ENCODE measurements at regions not wholly inside any gene's neighbourhood (a gene's known extent, or its start where the extent isn't known, plus 50 kb on each side); places are given as distances from the start of the nearest gene placed in this dataset.

DNA sequence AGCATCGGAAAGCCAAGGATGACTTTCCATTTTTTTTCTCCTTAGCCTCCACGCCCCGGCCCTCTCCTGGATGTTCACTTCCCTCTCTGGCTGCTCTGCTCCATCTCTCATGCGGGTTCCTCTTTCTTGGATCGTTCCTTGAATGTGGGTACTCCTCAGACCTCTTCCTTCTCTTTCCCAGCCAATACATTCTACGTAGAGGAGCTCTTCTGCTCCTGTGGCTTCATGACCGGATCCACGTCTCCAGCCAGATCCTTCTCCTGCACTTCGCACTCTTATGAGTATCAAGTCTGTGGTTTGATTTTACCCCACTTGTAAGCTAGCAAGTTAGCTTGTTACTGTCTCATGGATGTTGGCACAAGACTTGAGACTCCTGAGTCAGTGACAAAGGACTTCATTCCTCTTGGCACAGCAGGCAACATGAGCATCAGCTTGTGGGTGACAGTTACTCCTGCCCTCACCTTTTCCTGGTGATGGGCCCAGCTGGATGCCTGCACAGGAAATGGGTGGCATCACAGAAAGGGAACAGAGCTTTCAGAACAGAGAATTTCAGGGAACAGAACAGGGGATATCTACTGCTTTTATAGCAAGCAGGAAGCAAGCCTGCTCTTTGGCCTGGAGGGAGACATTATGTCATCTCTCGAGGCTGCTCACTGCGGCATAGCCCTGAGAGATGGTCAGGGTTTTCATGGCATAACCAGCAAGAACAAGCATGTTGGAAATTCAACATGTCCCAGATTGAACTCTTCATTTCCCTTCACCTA is 100.1 kb upstream of the KIF26B start:
- H3K4me1 Mint-ChIP-seq = peaks cover 11% of the 10 kb centered on the region
- no peak overlapping the region for H3K4me3 Mint-ChIP-seq
- H3K27ac Mint-ChIP-seq = no peak overlapping the region
- H3K27me3 Mint-ChIP-seq = peaks cover 13% of the 10 kb centered on the region
- H3K36me3 Mint-ChIP-seq = no peaks in the 10 kb centered on the region
- H3K9me3 Mint-ChIP-seq = no peaks in the 10 kb centered on the region
- no peak for DNase-seq

GRCh38 chr1:245054105-245054504 is 100.7 kb upstream of the KIF26B start:
- Mint-ChIP-seq H3K4me3 (no peak overlapping the region), H3K27me3 (peaks cover 13% of the 10 kb centered on the region), H3K36me3 (no peaks in the 10 kb centered on the region), H3K9me3 (no peaks in the 10 kb centered on the region), H3K27ac (no peak overlapping the region), H3K4me1 (peaks cover 11% of the 10 kb centered on the region)
- DNase-seq = no peak

DNA sequence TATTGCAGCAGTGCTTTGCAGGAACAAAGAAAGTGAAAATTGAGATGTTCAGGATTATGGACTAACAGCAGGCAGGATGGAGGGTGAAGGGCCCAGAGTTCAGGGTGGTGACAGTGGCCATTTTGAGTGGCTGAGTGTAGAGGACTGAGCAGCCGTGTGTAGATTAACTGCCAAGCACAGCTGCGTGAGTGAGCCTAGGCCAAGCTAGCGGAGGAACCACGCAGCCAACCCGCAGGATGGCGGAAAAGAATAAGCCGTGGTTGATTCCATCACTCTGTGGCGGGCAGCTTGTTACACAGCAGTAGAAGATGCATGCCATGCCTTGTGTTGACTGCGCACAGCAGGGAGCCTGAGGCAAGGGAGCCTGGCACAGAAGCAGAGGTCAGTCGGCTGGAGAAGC is 102.5 kb upstream of the KIF26B start:
- DNase-seq = no peak
- Mint-ChIP-seq H3K27ac (no peak overlapping the region), H3K4me1 (peaks cover 11% of the 10 kb centered on the region), H3K4me3 (peak overlapping the region; percentile 4), H3K27me3 (peaks cover 13% of the 10 kb centered on the region), H3K9me3 (no peaks in the 10 kb centered on the region), H3K36me3 (no peaks in the 10 kb centered on the region)

GRCh38 chr1:245051349-245052221 is 103.2 kb upstream of the KIF26B start:
- peaks cover 13% of the 10 kb centered on the region for H3K27me3 Mint-ChIP-seq
- H3K4me1 Mint-ChIP-seq = peaks cover 11% of the 10 kb centered on the region
- peak overlapping the region; percentile 57 for H3K4me3 Mint-ChIP-seq
- H3K27ac Mint-ChIP-seq = no peak overlapping the region
- no peak for DNase-seq
- no peaks in the 10 kb centered on the region for H3K36me3 Mint-ChIP-seq
- H3K9me3 Mint-ChIP-seq = no peaks in the 10 kb centered on the region

DNA sequence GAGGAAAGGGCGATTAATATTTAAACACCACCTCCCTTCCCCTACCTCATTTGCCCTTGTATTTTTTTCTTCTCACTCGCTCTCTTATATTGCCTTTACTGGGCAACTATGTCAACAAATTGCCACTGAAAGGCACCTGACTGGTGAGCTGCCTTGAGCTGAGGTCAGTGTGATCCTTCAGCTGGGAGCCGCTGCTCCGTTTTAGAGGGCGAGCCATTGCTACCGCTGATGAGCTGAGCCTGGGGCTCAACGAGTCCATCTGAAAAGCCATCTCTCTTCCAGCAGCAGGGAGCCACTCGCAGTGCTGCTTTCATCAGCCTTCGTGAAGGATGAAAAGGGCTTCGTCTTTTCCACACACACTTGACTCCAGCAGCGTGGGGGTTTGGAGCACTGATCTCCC is 108.0 kb upstream of the KIF26B start:
- Mint-ChIP-seq H3K4me3 (no peak overlapping the region), H3K36me3 (no peaks in the 10 kb centered on the region), H3K9me3 (no peaks in the 10 kb centered on the region), H3K4me1 (peaks cover 6% of the 10 kb centered on the region), H3K27ac (no peak overlapping the region), H3K27me3 (peaks cover under 1% of the 10 kb centered on the region)
- DNase-seq = no peak

GRCh38 chr1:245046315-245046714 is 108.5 kb upstream of the KIF26B start:
- Mint-ChIP-seq H3K4me3 (no peak overlapping the region), H3K36me3 (no peaks in the 10 kb centered on the region), H3K9me3 (no peaks in the 10 kb centered on the region), H3K27me3 (no peaks in the 10 kb centered on the region), H3K4me1 (peaks cover 2% of the 10 kb centered on the region), H3K27ac (no peak overlapping the region)
- no peak for DNase-seq

- Mint-ChIP-seq H3K9me3 (no peaks in the 10 kb centered on the region), H3K4me1 (no peaks in the 10 kb centered on the region), H3K27me3 (no peaks in the 10 kb centered on the region), H3K27ac (no peak overlapping the region), H3K4me3 (no peak overlapping the region), H3K36me3 (no peaks in the 10 kb centered on the region)
- no peak for DNase-seq
Observed at GRCh38 chr1:245045087-245045881, 109.5 kb upstream of the KIF26B start.

DNA sequence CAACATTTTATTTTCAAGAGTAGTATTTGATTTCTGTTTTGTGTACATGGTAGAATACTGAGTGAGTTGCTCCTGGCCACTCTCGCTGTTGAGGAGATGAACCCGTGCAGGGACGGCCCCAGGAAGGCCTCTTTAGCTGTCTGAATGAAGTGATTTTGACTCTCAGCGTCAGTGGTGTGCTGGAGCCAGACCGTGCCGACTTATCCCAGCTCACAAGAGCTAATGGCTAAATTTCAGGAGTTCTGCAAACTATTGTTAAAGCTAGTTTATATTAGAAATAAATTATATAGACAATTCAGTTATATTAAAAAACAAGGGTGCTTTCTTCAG is 111.2 kb upstream of the KIF26B start:
- Mint-ChIP-seq H3K27me3 (no peaks in the 10 kb centered on the region), H3K4me3 (no peak overlapping the region), H3K27ac (no peak overlapping the region), H3K9me3 (no peaks in the 10 kb centered on the region), H3K36me3 (no peaks in the 10 kb centered on the region), H3K4me1 (no peaks in the 10 kb centered on the region)
- no peak for DNase-seq

DNA sequence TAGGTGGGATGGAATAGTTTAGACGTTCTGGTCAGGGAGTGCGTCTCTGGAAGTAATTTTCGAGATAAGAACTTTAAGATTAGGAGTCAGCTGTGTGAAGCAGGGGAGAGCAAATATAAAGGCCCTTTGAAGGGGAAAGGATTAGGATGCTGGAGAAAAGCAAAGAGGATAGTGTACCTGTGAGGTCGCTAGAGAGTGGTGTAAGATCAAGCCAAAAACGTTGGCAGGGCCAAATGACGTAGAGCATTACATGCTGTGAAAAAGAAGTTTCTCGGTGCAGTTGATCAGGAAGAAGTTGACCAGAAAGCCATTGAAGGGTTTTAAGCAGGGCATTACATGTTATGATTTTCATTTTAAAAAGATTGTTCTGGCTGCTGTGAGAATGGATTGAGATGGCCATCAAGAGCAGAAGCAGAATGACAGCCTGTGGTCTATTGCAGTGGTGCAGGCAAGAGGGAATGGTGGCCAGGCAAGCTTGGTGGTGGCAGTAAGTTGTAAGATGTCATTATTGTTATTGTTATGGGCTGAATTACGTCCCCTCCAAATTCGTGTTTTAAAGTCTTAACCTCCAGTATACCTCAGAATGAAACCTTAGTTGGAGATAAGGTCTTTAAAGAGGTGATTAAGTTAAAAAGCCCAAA is 113.6 kb upstream of the KIF26B start:
- Mint-ChIP-seq H3K9me3 (no peaks in the 10 kb centered on the region), H3K4me1 (no peaks in the 10 kb centered on the region), H3K27me3 (no peaks in the 10 kb centered on the region), H3K27ac (no peak overlapping the region), H3K36me3 (no peaks in the 10 kb centered on the region), H3K4me3 (no peak overlapping the region)
- no peak for DNase-seq

DNA sequence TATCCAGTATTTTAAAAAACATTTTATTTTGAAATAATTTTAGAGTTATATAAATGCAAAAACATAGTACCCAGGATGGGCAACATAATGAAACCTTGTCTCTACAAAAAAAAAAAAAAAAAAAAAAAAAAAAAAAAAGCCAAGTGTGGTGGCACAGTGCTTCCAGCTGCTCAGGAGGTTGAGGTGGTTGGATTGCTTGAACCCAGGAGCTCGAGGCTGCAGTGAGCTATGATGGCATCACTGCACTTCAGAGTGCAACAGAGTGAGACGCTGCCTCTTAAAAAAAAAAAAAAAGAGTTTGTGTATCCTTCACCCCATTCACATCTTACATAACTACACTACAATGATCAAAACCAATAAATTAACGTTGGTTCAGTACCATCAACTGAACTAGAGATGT is 115.6 kb upstream of the KIF26B start:
- DNase-seq = no peak
- H3K36me3 Mint-ChIP-seq = no peaks in the 10 kb centered on the region
- no peaks in the 10 kb centered on the region for H3K27me3 Mint-ChIP-seq
- no peak overlapping the region for H3K4me3 Mint-ChIP-seq
- no peak overlapping the region for H3K27ac Mint-ChIP-seq
- no peaks in the 10 kb centered on the region for H3K4me1 Mint-ChIP-seq
- no peaks in the 10 kb centered on the region for H3K9me3 Mint-ChIP-seq

DNA sequence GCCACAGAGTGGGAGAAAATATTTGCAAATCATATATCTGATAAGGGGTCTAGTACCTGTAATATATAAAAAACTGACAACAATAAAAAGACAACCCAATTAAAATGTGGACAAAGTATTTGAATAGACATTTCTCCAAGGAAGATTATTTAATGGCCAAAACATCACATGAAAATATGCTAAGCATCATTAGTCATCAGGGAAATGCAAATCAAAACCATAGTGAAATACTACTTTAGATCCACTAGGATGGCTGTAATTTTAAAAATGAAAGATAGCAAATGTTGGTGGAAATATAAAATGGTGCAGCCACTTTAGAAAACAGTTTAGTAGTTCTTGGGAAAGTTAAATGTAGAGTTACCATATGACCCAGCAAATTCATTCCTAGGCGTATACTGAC is 118.7 kb upstream of the KIF26B start:
- Mint-ChIP-seq H3K27me3 (no peaks in the 10 kb centered on the region), H3K9me3 (no peaks in the 10 kb centered on the region), H3K4me1 (no peaks in the 10 kb centered on the region), H3K4me3 (no peak overlapping the region), H3K27ac (no peak overlapping the region), H3K36me3 (no peaks in the 10 kb centered on the region)
- no peak for DNase-seq

DNA sequence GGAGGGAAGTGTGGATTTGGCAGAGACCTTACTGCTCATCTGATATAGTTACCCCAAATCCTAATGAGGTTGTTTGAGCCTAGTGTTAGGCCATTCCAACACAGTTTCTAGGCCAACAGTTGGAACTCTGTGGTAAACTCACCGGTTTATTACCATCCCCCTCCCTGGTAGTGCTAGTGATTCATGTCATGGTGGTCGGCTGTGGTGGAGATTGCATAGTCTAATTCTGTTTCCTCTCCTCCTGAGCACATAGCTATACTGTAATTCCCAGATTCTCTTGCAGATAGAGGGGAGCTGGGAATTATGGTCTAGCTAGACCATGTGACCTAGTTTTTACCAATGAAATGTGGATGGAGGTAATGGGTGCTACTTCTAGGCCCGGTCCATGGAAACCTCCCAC is 123.7 kb upstream of the KIF26B start:
- H3K27me3 Mint-ChIP-seq = no peaks in the 10 kb centered on the region
- no peaks in the 10 kb centered on the region for H3K9me3 Mint-ChIP-seq
- no peak for DNase-seq
- peaks cover 3% of the 10 kb centered on the region for H3K4me1 Mint-ChIP-seq
- no peaks in the 10 kb centered on the region for H3K36me3 Mint-ChIP-seq
- no peak overlapping the region for H3K4me3 Mint-ChIP-seq
- H3K27ac Mint-ChIP-seq = no peak overlapping the region

DNA sequence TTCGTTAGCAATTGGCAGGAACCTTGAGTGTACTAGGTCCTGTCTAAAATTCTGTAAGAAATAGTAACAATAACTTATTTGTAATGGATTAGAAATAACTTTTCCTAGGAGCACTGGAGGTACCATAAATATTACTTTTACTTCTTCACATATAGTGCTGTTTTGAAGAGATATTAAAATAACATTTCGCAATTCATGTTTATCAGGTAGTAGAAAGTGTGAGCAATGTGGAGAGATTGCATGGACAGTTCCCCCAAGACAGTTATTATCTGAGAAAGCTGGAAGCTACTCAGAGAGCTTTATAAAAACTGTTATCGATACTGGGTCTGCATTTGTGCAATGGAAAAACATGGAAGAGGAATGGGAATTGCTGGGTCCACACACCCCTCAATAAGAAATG is 128.5 kb upstream of the KIF26B start:
- Mint-ChIP-seq H3K4me3 (no peak overlapping the region), H3K27me3 (no peaks in the 10 kb centered on the region), H3K4me1 (peaks cover 3% of the 10 kb centered on the region), H3K9me3 (no peaks in the 10 kb centered on the region), H3K27ac (no peak overlapping the region), H3K36me3 (no peaks in the 10 kb centered on the region)
- DNase-seq = no peak

GRCh38 chr1:245025525-245025924 is 129.3 kb upstream of the KIF26B start:
- DNase-seq = no peak
- Mint-ChIP-seq H3K27me3 (no peaks in the 10 kb centered on the region), H3K9me3 (no peaks in the 10 kb centered on the region), H3K36me3 (no peaks in the 10 kb centered on the region), H3K27ac (no peak overlapping the region), H3K4me3 (no peak overlapping the region), H3K4me1 (peaks cover 3% of the 10 kb centered on the region)

GRCh38 chr1:245023222-245023621 is 131.6 kb upstream of the KIF26B start:
- Mint-ChIP-seq H3K27ac (no peak overlapping the region), H3K4me3 (no peak overlapping the region), H3K9me3 (no peaks in the 10 kb centered on the region), H3K36me3 (no peaks in the 10 kb centered on the region), H3K27me3 (no peaks in the 10 kb centered on the region), H3K4me1 (peaks cover 2% of the 10 kb centered on the region)
- DNase-seq = no peak
